Neutrophil (primary cell): ENCODE measurements at regions not wholly inside any gene's neighbourhood (a gene's known extent, or its start where the extent isn't known, plus 50 kb on each side); places are given as distances from the start of the nearest gene placed in this dataset.

Source experiments
- H3K27ac ChIP-seq: fragments of 200-600 bp; sonication (generic); 2 replicates; pipeline ENCODE4 v1.5.1; 2016; ENCODE audit warnings: mild to moderate bottlenecking, moderate library complexity
- H3K27me3 ChIP-seq: fragments of 200-600 bp; sonication (generic); 2 replicates; pipeline ENCODE4 v1.6.0; 2016; ENCODE audit warnings: mild to moderate bottlenecking
- H3K36me3 ChIP-seq: fragments of 200-600 bp; sonication (generic); 2 replicates; pipeline ENCODE4 v1.5.1; 2017
- H3K4me1 ChIP-seq, 2 experiments: fragments of 200-600 bp in 1 of 2; sonication (generic) in 1 of 2; 1 replicate in 1 of 2; 2 replicates in 1 of 2; pipeline versions ENCODE4 v1.5.1 to v1.6.1; 2013 to 2016; ENCODE audit warnings: low read depth in 1 of 2, low read length in 1 of 2, mild to moderate bottlenecking in 1 of 2, moderate library complexity in 1 of 2; ENCODE audit not compliant: control insufficient read depth in 1 of 2, insufficient read depth in 1 of 2
- H3K4me3 ChIP-seq, 2 experiments: fragments of 200-600 bp in 1 of 2; sonication (generic) in 1 of 2; 1 replicate in 1 of 2; 2 replicates in 1 of 2; pipeline ENCODE4 v1.5.1; 2013 to 2016; ENCODE audit warnings: low read depth in 1 of 2, low read length in 1 of 2, mild to moderate bottlenecking in 1 of 2, moderate library complexity in 1 of 2
- H3K9me3 ChIP-seq: fragments of 200-600 bp; sonication (generic); 2 replicates; pipeline ENCODE4 v1.5.1; 2016
- TF ChIP-seq, protein P1 (sequence below): fragments of 200-600 bp; sonication (generic); IDR thresholded peaks from 2 replicates; pipeline ENCODE4 v1.5.1; 2016; ENCODE audit warnings: antibody characterized with exemption

DNA sequence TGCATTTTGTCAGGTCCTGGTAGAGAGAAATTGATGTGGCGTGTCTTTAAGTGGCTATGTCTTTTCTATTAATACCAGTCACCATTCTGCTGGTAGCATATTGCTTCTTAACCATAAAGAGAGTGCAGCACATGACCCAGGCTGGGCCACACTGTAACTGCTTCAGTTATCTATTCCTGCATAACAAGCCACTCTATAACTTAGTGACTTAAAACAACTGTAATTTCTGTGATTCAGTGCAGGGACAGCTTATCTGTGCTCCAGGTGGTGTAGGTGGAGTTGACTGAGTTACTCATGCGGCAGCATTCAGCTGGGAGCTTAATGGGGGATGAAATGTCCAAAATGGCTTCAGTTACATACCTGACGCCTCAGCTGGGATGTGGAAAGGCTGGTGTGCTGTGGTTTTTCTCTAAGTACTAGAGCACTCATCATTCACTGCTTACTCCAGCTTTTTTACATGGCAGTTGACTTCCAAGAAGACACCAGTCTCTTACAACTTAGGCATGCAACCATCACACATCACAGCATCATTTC is 742.4 kb downstream of the SATB2 start:
- TF ChIP-seq, protein P1, sequence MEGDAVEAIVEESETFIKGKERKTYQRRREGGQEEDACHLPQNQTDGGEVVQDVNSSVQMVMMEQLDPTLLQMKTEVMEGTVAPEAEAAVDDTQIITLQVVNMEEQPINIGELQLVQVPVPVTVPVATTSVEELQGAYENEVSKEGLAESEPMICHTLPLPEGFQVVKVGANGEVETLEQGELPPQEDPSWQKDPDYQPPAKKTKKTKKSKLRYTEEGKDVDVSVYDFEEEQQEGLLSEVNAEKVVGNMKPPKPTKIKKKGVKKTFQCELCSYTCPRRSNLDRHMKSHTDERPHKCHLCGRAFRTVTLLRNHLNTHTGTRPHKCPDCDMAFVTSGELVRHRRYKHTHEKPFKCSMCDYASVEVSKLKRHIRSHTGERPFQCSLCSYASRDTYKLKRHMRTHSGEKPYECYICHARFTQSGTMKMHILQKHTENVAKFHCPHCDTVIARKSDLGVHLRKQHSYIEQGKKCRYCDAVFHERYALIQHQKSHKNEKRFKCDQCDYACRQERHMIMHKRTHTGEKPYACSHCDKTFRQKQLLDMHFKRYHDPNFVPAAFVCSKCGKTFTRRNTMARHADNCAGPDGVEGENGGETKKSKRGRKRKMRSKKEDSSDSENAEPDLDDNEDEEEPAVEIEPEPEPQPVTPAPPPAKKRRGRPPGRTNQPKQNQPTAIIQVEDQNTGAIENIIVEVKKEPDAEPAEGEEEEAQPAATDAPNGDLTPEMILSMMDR, result no peak
- H3K27me3 ChIP-seq, result no peaks in the 10 kb centered on the region
- H3K9me3 ChIP-seq, result no peaks in the 10 kb centered on the region
- H3K36me3 ChIP-seq, result no peaks in the 10 kb centered on the region
- no peak overlapping the region for H3K4me3 ChIP-seq
- H3K4me1 ChIP-seq, result no peaks in the 10 kb centered on the region
- H3K27ac ChIP-seq, result no peak overlapping the region

DNA sequence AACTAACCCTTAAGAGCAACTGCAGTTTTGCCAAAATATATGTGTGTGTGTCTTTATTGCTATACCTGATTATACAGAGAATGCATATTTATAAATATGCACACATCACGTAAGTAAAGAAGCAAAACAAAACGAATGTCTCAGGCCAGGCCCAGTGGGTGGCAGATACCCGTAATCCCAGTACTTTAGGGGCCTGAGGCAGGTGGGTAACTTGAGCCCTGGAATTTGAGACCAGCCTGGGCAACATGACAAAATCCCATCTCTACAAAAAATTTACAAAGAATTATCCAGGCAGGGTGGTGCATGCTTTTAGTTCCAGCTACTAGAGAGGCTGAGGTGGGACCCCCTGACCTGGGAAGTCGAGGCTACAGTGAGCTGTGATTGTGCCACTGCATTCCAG is 745.3 kb downstream of the SATB2 start:
- H3K4me3 ChIP-seq, result no peak overlapping the region
- H3K4me1 ChIP-seq, result no peaks in the 10 kb centered on the region
- H3K27me3 ChIP-seq, result no peaks in the 10 kb centered on the region
- no peaks in the 10 kb centered on the region for H3K9me3 ChIP-seq
- H3K36me3 ChIP-seq, result no peaks in the 10 kb centered on the region
- H3K27ac ChIP-seq, result no peak overlapping the region
- TF ChIP-seq, protein P1, result no peak

DNA sequence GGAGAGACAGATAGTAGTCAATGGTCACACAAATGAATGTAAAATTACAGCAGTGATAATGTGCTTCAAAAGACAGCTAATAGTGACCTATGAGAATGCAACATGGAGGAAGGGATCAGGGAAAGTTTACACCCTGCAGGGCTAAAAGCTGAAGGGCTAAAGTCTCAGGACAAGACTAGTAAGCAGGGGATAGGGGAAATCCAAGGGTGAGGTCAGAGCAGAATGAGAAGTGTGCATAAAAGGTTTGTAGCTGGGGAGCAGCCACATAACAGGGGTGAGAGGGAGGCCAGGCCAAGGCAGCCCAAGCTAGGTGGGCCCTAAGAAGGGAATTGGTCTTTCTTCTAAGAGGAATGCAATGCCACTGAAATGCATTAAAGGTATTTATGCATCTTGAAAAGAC is 746.3 kb downstream of the SATB2 start:
- no peaks in the 10 kb centered on the region for H3K4me1 ChIP-seq
- H3K4me3 ChIP-seq, result no peak overlapping the region
- H3K9me3 ChIP-seq, result no peaks in the 10 kb centered on the region
- H3K27ac ChIP-seq, result no peak overlapping the region
- H3K36me3 ChIP-seq, result no peaks in the 10 kb centered on the region
- TF ChIP-seq, protein P1, result no peak
- H3K27me3 ChIP-seq, result no peaks in the 10 kb centered on the region

DNA sequence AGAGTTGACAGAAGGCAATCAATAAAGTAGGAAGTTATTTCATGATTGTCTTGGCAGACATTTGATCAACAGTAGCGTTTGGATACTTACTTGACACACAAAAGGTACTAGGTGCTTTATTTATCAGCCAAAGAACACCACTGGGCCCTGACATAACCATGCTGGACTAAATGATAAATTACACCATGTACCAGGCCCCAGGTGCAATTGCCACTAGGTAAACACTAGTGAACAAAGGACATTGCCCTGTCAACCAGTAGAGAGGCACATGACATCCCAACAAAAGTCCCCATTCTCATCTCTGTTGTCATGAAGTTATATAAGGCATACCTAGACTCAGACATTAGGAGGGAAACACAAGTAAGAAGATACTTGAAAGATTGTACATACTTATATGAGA is 747.2 kb downstream of the SATB2 start:
- no peaks in the 10 kb centered on the region for H3K36me3 ChIP-seq

DNA sequence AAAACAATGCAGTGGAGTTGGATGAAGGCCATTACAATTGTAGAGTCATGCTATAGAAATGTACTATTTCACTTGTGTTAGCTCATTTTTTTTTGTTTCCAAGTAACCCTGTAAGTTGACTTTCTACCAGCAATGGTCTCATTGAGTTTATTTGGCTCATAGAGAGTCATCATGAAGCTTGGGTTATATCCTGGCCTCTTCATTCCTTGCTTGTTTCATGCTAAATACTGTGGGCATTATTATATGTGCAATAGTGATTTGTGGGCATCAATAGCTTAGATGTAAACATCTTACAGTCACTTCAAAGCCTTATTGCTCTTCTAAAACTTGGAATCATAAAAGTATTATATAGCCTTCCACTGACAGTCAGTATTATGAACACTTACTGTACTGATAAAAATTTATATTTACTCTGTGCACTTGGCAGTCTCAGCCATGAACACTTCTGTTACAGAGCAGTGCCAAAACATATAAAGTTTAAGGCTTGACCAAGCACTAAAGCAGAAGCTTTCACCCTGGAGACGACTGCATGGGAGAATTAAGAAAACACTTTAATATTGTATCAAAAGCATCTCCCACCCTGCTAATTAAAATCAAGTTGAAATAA is 751.2 kb downstream of the SATB2 start:
- Histone ChIP-seq H3K4me3 (no peak overlapping the region), H3K9me3 (no peaks in the 10 kb centered on the region), H3K27ac (no peak overlapping the region), H3K4me1 (no peaks in the 10 kb centered on the region), H3K36me3 (no peaks in the 10 kb centered on the region), H3K27me3 (no peaks in the 10 kb centered on the region)
- TF ChIP-seq, protein P1, result no peak

More for the DNA sequence above, 747.2 kb downstream of the SATB2 start:
- no peak overlapping the region for H3K27ac ChIP-seq
- H3K4me3 ChIP-seq, result no peak overlapping the region
- no peaks in the 10 kb centered on the region for H3K27me3 ChIP-seq
- no peaks in the 10 kb centered on the region for H3K9me3 ChIP-seq
- TF ChIP-seq, protein P1, result no peak
- no peaks in the 10 kb centered on the region for H3K4me1 ChIP-seq
